K562 (cell line): ENCODE measurements at regions not wholly inside any gene's neighbourhood (a gene's known extent, or its start where the extent isn't known, plus 50 kb on each side); places are given as distances from the start of the nearest gene placed in this dataset.

Experiments used
- ARID1B ChIP-seq: fragments of 450-650 bp; IDR thresholded peaks from 2 replicates; pipeline ENCODE4 v1.6.1; 2016; ENCODE audit warnings: antibody characterized with exemption, mild to moderate bottlenecking, inconsistent platforms
- BRF1 ChIP-seq: IDR thresholded peaks from 3 replicates; pipeline ENCODE4 v1.6.1; 2011; ENCODE audit warnings: borderline replicate concordance, mild to moderate bottlenecking; ENCODE audit not compliant: insufficient read length; ENCODE audit errors: extremely low read depth
- C11orf30 ChIP-seq: fragments of 450-650 bp; IDR thresholded peaks from 2 replicates; pipeline ENCODE4 v1.6.1; 2016; ENCODE audit warnings: low read depth, mild to moderate bottlenecking
- CBFA2T2 ChIP-seq: fragments of 450-650 bp; conservative IDR thresholded peaks from 2 replicates; pipeline ENCODE4 v1.6.1; 2017; ENCODE audit warnings: mild to moderate bottlenecking
- DPF2 ChIP-seq: fragments of 450-650 bp; IDR thresholded peaks from 2 replicates; pipeline ENCODE4 v1.6.1; 2016
- ESRRA ChIP-seq: fragments of 450-650 bp; IDR thresholded peaks from 2 replicates; pipeline ENCODE4 v1.6.1; 2014; ENCODE audit warnings: low read depth, mild to moderate bottlenecking, moderate library complexity, borderline replicate concordance
- HDAC1 ChIP-seq, 2 experiments: fragments of 450-650 bp; IDR thresholded peaks; 2 replicates each; pipeline ENCODE4 v1.6.1; 2016 to 2017; ENCODE audit warnings: inconsistent platforms in 1 of 2, mild to moderate bottlenecking in 1 of 2, moderate library complexity in 1 of 2
- HDAC2 ChIP-seq: fragments of 450-650 bp; IDR thresholded peaks from 2 replicates; pipeline ENCODE4 v1.6.1; 2016; ENCODE audit warnings: mild to moderate bottlenecking
- HNRNPL ChIP-seq: fragments of 200-400 bp; formaldehyde crosslinking; IDR thresholded peaks from 2 replicates; pipeline ENCODE4 v1.6.1; 2017; ENCODE audit warnings: low read depth, mild to moderate bottlenecking, low read length
- KAT8 ChIP-seq: fragments of 450-650 bp; IDR thresholded peaks from 2 replicates; pipeline ENCODE4 v1.6.1; 2016; ENCODE audit warnings: low read depth, mild to moderate bottlenecking
- KDM1A ChIP-seq, 2 experiments: fragments of 450-650 bp; IDR thresholded peaks; 2 replicates each; pipeline ENCODE4 v1.6.1; 2016; ENCODE audit warnings: mild to moderate bottlenecking in 2 of 2
- NFIC ChIP-seq: fragments of 450-650 bp; IDR thresholded peaks from 2 replicates; pipeline ENCODE4 v1.6.1; 2017; ENCODE audit warnings: mild to moderate bottlenecking, inconsistent platforms
- RCOR1 ChIP-seq, 2 experiments: IDR thresholded peaks; 2 replicates each; pipeline ENCODE4 v1.6.1; 2012; ENCODE audit warnings: low read depth in 2 of 2, low read length in 2 of 2, borderline replicate concordance in 1 of 2, improper control_type of control experiment in 1 of 2
- RFX5 ChIP-seq: IDR thresholded peaks from 2 replicates; pipeline ENCODE4 v1.6.1; 2011; ENCODE audit warnings: low read depth, mild to moderate bottlenecking, improper control_type of control experiment, low read length
- SLC30A9 ChIP-seq: fragments of 250-450 bp; sonication (Bioruptor Pico); IDR thresholded peaks from 2 replicates; pipeline ENCODE4 v1.8.0; 2022; ENCODE audit warnings: mild to moderate bottlenecking, moderate library complexity
- SMARCA4 ChIP-seq: fragments of 450-650 bp; IDR thresholded peaks from 2 replicates; pipeline ENCODE4 v1.6.1; 2016
- SRF ChIP-seq, 2 experiments: fragments of 250-450, 450-650 bp in 1 of 2; sonication (Bioruptor Pico) in 1 of 2; sonication (generic) in 1 of 2; formaldehyde crosslinking; IDR thresholded peaks; 2 replicates each; pipeline versions ENCODE4 v1.5.0 to v1.5.1; 2020 to 2022; ENCODE audit warnings: mild to moderate bottlenecking in 1 of 2, missing genetic modification reagents in 1 of 2
- TCF3 ChIP-seq: sonication (generic); formaldehyde crosslinking; IDR thresholded peaks from 2 replicates; pipeline ENCODE4 v1.4.0; 2020; ENCODE audit warnings: mild to moderate bottlenecking, missing genetic modification reagents
- TEAD4 ChIP-seq, 2 experiments: sonication (generic) in 1 of 2; formaldehyde crosslinking in 1 of 2; IDR thresholded peaks; 2 replicates each; pipeline versions ENCODE4 v1.6.1 to v1.8.0; 2012 to 2022; ENCODE audit warnings: borderline replicate concordance in 1 of 2, inconsistent platforms in 1 of 2, low read length in 1 of 2, mild to moderate bottlenecking in 1 of 2, missing genetic modification reagents in 1 of 2
- TOE1 ChIP-seq, 2 experiments: fragments of 450-650 bp in 1 of 2; sonication (generic) in 1 of 2; formaldehyde crosslinking in 1 of 2; IDR thresholded peaks; 2 replicates each; pipeline versions ENCODE4 v1.7.1 to v1.8.0; 2016 to 2022; ENCODE audit warnings: borderline replicate concordance in 2 of 2, mild to moderate bottlenecking in 2 of 2, antibody characterized with exemption in 1 of 2, inconsistent platforms in 1 of 2, low read depth in 1 of 2, missing genetic modification reagents in 1 of 2, moderate library complexity in 1 of 2
- ZMIZ1 ChIP-seq, 2 experiments: fragments of 150-350 bp in 1 of 2; IDR thresholded peaks; 2 replicates each; pipeline ENCODE4 v1.6.1; 2012 to 2016; ENCODE audit warnings: low read depth in 2 of 2, low read length in 2 of 2, mild to moderate bottlenecking in 1 of 2, moderate library complexity in 1 of 2
- ZNF444 ChIP-seq: fragments of 250-450 bp; sonication (Bioruptor Pico); IDR thresholded peaks from 2 replicates; pipeline ENCODE4 v1.4.0; 2020; ENCODE audit warnings: mild to moderate bottlenecking, moderate library complexity
- ZNF79 ChIP-seq: fragments of 250-450 bp; sonication (Bioruptor Pico); IDR thresholded peaks from 2 replicates; pipeline ENCODE4 v1.4.0; 2020; ENCODE audit warnings: low read depth, mild to moderate bottlenecking, moderate library complexity
- TF ChIP-seq, protein P1 (sequence below): sonication (generic); formaldehyde crosslinking; IDR thresholded peaks from 2 replicates; pipeline ENCODE4 v1.8.1; 2023; ENCODE audit warnings: mild to moderate bottlenecking, missing genetic modification reagents

GRCh38 chr7:50914460-50914859, 131.8 kb upstream of the GRB10 start (continued):
- TF ChIP-seq, protein P1, sequence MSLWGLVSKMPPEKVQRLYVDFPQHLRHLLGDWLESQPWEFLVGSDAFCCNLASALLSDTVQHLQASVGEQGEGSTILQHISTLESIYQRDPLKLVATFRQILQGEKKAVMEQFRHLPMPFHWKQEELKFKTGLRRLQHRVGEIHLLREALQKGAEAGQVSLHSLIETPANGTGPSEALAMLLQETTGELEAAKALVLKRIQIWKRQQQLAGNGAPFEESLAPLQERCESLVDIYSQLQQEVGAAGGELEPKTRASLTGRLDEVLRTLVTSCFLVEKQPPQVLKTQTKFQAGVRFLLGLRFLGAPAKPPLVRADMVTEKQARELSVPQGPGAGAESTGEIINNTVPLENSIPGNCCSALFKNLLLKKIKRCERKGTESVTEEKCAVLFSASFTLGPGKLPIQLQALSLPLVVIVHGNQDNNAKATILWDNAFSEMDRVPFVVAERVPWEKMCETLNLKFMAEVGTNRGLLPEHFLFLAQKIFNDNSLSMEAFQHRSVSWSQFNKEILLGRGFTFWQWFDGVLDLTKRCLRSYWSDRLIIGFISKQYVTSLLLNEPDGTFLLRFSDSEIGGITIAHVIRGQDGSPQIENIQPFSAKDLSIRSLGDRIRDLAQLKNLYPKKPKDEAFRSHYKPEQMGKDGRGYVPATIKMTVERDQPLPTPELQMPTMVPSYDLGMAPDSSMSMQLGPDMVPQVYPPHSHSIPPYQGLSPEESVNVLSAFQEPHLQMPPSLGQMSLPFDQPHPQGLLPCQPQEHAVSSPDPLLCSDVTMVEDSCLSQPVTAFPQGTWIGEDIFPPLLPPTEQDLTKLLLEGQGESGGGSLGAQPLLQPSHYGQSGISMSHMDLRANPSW (CRISPR knock-in tag), result no peak
- TF ChIP-seq C11orf30 (peak; percentile 72), CBFA2T2 (peak; percentile 48; the same call in 1 of the 2 replicates), TEAD4 (IDR thresholded peaks at IDR 0.05; ENCODE audit: low read length) (peak; percentile 62), TEAD4 (CRISPR knock-in tag; IDR thresholded peaks at IDR 0.05; ENCODE audit: borderline replicate concordance) (no peak), DPF2 (peak; percentile 57; the same call in 1 of the 2 replicates), HNRNPL (no peak), RFX5 (no peak), SLC30A9 (CRISPR knock-in tag) (no peak), RCOR1 (IDR thresholded peaks at IDR 0.05; ENCODE audit: borderline replicate concordance in 1 of 2, low read depth in 2 of 2, low read length in 2 of 2) (peak; percentile 63 to 98; a peak in 2 of 4 replicates), TCF3 (CRISPR knock-in tag) (peak; percentile 77), TOE1 (IDR thresholded peaks at IDR 0.05; ENCODE audit: borderline replicate concordance) (no peak), TOE1 (CRISPR knock-in tag; IDR thresholded peaks at IDR 0.05; ENCODE audit: borderline replicate concordance, low read depth) (no peak), NFIC (peak; percentile 35), SRF (CRISPR knock-in tag; IDR thresholded peaks at IDR 0.05) (no peak), ARID1B (peak; percentile 80), ZNF79 (CRISPR knock-in tag) (no peak), ESRRA (no peak), ZNF444 (CRISPR knock-in tag) (no peak), HDAC2 (peak; percentile 75; the same call in 1 of the 2 replicates), KAT8 (no peak), ZMIZ1 (IDR thresholded peaks at IDR 0.05; ENCODE audit: low read depth in 2 of 2, low read length in 2 of 2) (no peak), BRF1 (no peak), HDAC1 (IDR thresholded peaks at IDR 0.05) (peak in 1 of 2 experiments; percentile 86; a peak in 2 of 4 replicates), SMARCA4 (peak; percentile 50; the same call in 1 of the 2 replicates), KDM1A (IDR thresholded peaks at IDR 0.05) (peak; percentile 92 to 95)
